ENCODE measurements at regions not wholly inside any gene's neighbourhood (a gene's known extent, or its start where the extent isn't known, plus 50 kb on each side); places are given as distances from the start of the nearest gene placed in this dataset.
A peak's percentile ranks its signal among the peaks of the same experiment; 100 is the strongest.

DNA sequence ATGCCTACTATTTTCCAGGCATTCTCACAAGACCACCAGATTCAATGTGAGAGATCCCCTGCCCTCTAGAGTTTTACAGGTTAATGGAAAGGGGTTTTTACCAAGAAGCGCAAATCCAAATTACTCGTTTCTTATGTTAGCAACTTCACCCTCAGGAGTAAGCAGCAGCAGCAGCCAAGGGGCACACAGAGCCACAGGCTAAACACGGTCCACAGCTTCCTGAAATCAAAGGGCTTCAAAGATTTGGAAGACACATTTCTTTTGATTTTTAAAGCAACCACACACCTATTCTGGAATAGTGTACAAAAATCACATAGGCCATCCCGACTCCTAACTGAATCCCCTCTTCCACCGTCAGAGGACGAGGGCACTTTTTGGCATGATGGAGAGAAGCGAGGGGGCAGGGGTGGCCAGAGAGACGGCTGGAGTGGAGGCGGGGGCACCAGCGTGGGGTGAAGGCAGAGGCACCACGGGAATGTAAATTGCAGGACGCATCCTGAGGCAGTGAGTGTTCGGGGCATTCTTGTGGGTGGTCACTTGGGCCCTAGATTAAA is 107.0 kb downstream of the ARF6 start:
- WGBS (ENCODE audit: missing lambda C conversion rate), result 64% methylated on average over 13 of the region's 13 CpGs
- no peak for FAIRE-seq

DNA sequence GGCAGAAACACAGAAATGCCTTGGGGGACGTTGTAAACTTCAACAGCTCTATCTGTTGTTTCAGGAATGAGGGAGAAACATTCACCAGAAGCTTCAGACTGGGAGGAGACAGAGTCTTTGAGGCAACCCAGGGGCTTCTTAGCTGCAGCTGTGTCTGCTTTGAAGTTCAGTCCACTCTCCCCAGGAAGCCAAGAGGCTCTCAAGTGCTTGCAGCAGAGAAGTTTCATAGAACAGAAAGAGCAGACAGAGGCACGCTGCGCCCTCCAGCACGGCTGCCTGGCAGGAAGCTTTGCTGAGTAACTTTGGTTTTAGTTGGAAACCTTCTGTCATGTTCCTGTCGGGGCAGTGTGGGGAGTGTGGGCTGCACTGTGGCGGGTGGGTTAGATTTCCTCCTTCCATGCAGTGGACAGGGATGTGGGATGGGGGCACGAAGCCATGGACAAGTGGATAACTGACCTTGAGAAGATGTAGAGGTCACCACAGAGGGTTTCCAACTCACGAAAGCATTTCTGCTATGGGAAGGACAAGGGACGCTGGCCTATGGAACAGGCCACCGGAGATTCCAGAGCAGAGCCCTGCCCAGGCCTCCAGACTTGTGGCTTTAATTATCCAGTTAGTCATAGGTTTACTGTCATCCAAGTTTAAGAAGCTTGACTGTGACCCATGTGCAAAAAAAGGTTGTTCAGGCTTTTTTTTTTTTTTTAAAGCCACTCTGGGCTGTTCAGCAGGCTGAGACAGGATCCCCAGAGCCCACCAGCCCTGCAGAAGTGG is 107.7 kb downstream of the ARF6 start:
- Histone ChIP-seq H3K9me3 (no peaks in the 10 kb centered on the region), H3K4me2 (peak overlapping the region; percentile 88), H3K4me1 (peaks cover 57% of the 10 kb centered on the region), H3K27ac (peak overlapping the region; percentile 90 to 94), H3K4me3 (no peak overlapping the region; the same call in 2 of the 3 replicates)
- DNase-seq (ENCODE audit: low read depth in 1 of 2, low spot score in 1 of 2), result peak in 1 of 2 experiments; percentile 50
- no peak for TF ChIP-seq FOSL2 (IDR thresholded peaks at IDR 0.05)
- no peak for TF ChIP-seq FOSL2 (CRISPR knock-in tag; IDR thresholded peaks at IDR 0.05)
- TF ChIP-seq RNF2 (IDR thresholded peaks at IDR 0.05; ENCODE audit: borderline replicate concordance, low read depth), result no peak
- no peak for TF ChIP-seq EP300 (IDR thresholded peaks at IDR 0.05)
- TF ChIP-seq POLR2A (IDR thresholded peaks at IDR 0.05; ENCODE audit: low read length), result 0 out of 2 replicates have a peak, but pooled peaks have one; percentile 9
- peak; percentile 49; the same call in 1 of the 2 replicates for TF ChIP-seq ESRRA (IDR thresholded peaks at IDR 0.05; ENCODE audit: borderline replicate concordance, low read length)
- no peak for TF ChIP-seq CBX2 (IDR thresholded peaks at IDR 0.05; ENCODE audit: borderline replicate concordance, low read depth)
- no peak for TF ChIP-seq HOXB13 (CRISPR knock-in tag; IDR thresholded peaks at IDR 0.05; ENCODE audit: low read depth)
- no peak for TF ChIP-seq RAD21 (conservative IDR thresholded peaks at IDR 0.05 in 1 of 2, IDR thresholded peaks at IDR 0.05 in 1 of 2)
- no peak for TF ChIP-seq PHF8 (IDR thresholded peaks at IDR 0.05; ENCODE audit: borderline replicate concordance, low read depth)
- TF ChIP-seq HDAC2 (IDR thresholded peaks at IDR 0.05), result no peak
- no peak for TF ChIP-seq HEYL (CRISPR knock-in tag; IDR thresholded peaks at IDR 0.05)
- TF ChIP-seq, protein P1, sequence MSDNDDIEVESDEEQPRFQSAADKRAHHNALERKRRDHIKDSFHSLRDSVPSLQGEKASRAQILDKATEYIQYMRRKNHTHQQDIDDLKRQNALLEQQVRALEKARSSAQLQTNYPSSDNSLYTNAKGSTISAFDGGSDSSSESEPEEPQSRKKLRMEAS (IDR thresholded peaks at IDR 0.05), result no peak
- TF ChIP-seq, protein P2, sequence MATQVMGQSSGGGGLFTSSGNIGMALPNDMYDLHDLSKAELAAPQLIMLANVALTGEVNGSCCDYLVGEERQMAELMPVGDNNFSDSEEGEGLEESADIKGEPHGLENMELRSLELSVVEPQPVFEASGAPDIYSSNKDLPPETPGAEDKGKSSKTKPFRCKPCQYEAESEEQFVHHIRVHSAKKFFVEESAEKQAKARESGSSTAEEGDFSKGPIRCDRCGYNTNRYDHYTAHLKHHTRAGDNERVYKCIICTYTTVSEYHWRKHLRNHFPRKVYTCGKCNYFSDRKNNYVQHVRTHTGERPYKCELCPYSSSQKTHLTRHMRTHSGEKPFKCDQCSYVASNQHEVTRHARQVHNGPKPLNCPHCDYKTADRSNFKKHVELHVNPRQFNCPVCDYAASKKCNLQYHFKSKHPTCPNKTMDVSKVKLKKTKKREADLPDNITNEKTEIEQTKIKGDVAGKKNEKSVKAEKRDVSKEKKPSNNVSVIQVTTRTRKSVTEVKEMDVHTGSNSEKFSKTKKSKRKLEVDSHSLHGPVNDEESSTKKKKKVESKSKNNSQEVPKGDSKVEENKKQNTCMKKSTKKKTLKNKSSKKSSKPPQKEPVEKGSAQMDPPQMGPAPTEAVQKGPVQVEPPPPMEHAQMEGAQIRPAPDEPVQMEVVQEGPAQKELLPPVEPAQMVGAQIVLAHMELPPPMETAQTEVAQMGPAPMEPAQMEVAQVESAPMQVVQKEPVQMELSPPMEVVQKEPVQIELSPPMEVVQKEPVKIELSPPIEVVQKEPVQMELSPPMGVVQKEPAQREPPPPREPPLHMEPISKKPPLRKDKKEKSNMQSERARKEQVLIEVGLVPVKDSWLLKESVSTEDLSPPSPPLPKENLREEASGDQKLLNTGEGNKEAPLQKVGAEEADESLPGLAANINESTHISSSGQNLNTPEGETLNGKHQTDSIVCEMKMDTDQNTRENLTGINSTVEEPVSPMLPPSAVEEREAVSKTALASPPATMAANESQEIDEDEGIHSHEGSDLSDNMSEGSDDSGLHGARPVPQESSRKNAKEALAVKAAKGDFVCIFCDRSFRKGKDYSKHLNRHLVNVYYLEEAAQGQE (IDR thresholded peaks at IDR 0.05), result no peak
- ATAC-seq, result peak; percentile 49 to 53
- POLR2A ChIA-PET, result interaction anchor here (0.7 to 2.3 kb wide), 7 partner anchors 25 to 668 kb away, joined by 3 to 7 read pairs (median 6); partner anchors contain the start of gene ARF6
- CTCF ChIA-PET, result interaction anchor here (0.5 to 4.6 kb wide), 13 partner anchors 9 to 148 kb away, joined by 3 to 16 read pairs (median 4); partner anchors contain the start of gene NEMF
- no peak for FAIRE-seq
- WGBS (ENCODE audit: missing lambda C conversion rate), result 18% methylated on average over 10 of the region's 10 CpGs

More for the DNA sequence above, 107.0 kb downstream of the ARF6 start:
- ChIA-PET POLR2A (interaction anchor here (0.6 to 2.3 kb wide), 5 partner anchors 25 to 107 kb away, joined by 3 to 7 read pairs (median 6); partner anchors contain the start of gene ARF6), CTCF (interaction anchor here (0.8 to 4.6 kb wide), 7 partner anchors 8 to 147 kb away, joined by 3 to 16 read pairs (median 5); partner anchors contain the start of gene NEMF)
- H3K4me2 ChIP-seq, result peak overlapping the region; percentile 88
- no peak overlapping the region; the same call in 2 of the 3 replicates for H3K4me3 ChIP-seq
- H3K27ac ChIP-seq, result peak overlapping the region; percentile 90 to 94
- H3K4me1 ChIP-seq, result peaks cover 57% of the 10 kb centered on the region
- DNase-seq (ENCODE audit: low read depth in 1 of 2, low spot score in 1 of 2) (no peak), ATAC-seq (no peak)
- TF ChIP-seq EHMT2 (IDR thresholded peaks at IDR 0.05; ENCODE audit: low read depth), result no peak
- TF ChIP-seq JUN (IDR thresholded peaks at IDR 0.05), result no peak
- no peaks in the 10 kb centered on the region for H3K9me3 ChIP-seq

Data from A549 (cell line).